Activated CD4-positive, alpha-beta T cell treated with anti-CD3 and anti-CD28 coated beads for 24 hours (primary cell): ENCODE measurements at regions not wholly inside any gene's neighbourhood (a gene's known extent, or its start where the extent isn't known, plus 50 kb on each side); places are given as distances from the start of the nearest gene placed in this dataset.
"Not testable (repeated sequence)": the region's sequence is repeated elsewhere in the genome, so short reads cannot be mapped to it uniquely, and the experiment has no call there.

ENCODE experiments used
- DNase-seq, 2 donors: peaks; one replicate each; pipeline ENCODE4 v3.0.0-alpha.2; 2020; ENCODE audit warnings: low read depth in 2 of 2

DNA sequence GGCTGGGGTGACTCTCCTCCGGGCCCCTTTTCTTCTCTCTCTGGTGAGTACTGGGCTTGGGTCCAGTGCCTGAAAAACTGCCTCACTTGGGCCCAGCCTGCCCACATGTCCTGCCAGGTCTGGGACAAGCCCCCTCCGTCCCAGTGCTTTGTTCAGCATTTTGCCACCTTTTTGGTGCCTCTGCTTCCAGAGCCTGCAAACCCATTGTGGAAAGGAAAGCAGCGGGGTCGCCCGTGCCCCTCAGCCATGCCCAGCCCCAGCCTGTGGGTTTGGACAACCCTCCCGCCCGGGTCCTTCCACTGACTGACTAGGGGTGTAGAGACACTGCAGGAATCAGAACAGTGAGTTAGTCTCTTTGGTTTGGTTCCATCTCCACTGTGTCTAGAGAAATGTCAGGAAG, 140.7 kb upstream of the ALKAL2 start:
- no peak for DNase-seq

DNA sequence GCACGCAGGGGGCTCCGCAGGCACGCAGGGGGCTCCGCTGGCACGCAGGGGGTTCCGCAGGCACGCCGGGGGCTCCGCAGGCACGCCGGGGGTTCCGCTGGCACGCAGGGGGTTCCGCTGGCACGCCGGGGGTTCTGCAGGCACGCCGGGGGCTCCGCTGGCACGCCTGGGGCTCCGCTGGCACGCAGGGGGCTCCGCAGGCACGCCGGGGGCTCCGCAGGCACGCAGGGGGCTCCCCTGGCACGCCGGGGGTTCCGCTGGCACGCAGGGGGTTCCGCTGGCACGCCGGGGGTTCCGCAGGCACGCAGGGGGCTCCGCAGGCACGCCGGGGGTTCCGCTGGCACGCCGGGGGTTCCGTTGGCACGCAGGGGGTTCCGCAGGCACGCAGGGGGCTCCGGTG, 138.8 kb upstream of the ALKAL2 start:
- not testable (repeated sequence) for DNase-seq

- no peak for DNase-seq
Observed at GRCh38 chr2:425947-426346, 138.1 kb upstream of the ALKAL2 start.

GRCh38 chr2:425243-425642, 137.4 kb upstream of the ALKAL2 start:
- no peak for DNase-seq

DNA sequence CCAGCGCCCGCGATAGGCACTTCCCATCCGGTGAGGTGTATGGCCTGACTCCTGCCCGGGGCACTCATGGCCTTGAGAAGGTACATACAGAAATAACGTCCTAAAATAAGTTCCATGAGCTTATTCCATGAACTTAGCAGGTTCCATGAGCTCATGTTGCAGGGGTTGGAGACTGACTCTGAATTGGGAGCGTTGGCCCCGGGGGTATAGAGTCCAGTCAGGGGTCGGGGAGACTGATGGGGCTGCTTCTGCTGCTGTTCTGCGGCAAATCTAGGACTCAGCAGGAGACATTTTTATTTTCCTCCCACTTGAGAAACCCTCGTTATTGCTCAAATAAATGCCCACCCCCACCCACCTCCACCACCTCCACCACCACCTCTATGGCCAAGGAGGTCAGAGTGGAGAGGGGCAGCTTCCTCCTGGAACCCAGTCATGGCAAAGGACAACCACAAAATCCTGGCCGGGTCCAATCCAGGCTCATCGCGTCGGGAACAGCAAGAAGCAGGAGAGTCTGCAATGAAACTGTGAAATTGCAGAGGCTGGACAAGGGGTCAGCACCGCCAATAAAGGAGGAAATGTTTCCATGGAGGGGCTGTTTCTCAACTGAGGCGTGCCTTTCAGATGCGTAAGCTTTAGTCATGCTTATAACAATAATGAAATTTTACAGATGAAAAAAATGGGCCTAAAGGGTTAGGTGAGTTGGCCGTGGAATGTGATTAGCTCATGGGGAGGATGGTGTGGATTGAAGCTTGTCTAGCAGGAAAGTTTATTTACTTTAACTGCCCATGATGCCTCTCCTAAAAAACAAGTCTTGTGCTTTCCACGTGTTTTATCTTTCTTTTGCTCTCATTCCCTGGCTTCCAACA, 136.6 kb upstream of the ALKAL2 start:
- DNase-seq: no peak

DNA sequence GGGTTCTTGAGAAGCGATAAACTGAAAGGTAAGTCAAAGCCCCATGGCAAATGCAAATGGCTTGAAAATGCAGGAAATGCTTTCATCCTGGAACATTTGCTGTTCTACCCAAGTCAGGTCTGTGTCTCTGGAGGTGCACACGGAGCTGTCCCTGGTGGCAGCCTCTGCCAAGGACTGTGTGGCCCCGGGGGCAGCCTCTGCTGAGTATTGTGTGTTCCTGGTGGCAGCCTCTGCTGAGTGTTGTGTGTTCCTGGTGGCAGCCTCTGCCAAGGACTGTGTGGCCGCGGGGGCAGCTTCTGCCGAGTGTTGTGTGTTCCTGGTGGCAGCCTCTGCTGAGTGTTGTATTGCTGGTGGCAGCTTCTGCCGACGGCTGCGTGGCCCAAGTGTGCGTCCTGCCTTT, 135.6 kb upstream of the ALKAL2 start:
- no peak for DNase-seq

- DNase-seq: no peak
Observed at GRCh38 chr2:422676-423435, 135.0 kb upstream of the ALKAL2 start.

- no peak for DNase-seq
Observed at GRCh38 chr2:421406-421805, 133.5 kb upstream of the ALKAL2 start.

DNA sequence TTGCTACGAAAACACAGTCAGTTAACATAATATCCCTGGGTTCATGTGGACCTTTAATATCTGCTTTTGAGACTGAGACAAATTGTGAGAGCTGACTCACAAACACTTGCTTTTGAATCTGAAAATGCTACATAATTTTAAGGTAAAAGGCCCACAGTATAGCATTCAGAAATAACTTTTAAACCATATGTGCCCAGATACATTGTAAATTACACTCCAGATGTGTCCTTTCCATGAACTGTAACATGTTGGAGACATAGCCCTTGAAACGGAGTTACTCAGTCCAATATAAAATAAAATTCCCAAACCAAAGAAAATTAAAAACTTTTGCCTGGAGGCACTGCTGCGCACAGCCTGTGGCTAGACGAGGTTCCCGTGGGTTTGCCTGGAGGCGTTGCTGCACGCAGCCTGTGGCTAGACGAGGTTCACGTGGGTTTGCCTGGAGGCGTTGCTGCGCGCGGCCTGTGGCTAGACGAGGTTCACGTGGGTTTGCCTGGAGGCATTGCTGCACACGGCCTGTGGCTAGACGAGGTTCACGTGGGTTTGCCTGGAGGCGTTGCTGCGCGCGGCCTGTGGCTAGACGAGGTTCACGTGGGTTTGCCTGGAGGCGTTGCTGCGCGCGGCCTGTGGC, 131.9 kb upstream of the ALKAL2 start:
- DNase-seq: no peak

GRCh38 chr2:417662-418061, 129.8 kb upstream of the ALKAL2 start:
- DNase-seq: no peak

DNA sequence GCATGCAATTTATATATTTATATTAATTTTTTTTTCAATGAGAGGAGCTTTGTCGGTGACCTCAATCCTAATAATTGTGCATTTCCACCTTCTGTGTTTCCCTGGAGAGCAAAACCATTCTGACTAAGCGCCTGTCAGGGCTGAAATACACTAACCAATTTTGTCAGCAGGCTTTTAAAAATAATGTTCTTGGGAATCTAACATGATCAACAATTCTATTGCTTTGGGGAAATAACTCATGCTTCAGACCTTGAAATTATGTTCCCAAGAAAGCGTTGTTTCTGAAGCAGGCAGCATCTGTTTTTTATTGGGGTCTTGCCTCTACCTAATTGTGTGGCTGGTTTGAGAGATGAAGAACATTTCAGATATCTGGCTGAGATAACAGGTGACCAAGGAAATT, 129.1 kb upstream of the ALKAL2 start:
- DNase-seq: no peak

GRCh38 chr2:415986-416610, 128.2 kb upstream of the ALKAL2 start:
- DNase-seq: no peak

DNA sequence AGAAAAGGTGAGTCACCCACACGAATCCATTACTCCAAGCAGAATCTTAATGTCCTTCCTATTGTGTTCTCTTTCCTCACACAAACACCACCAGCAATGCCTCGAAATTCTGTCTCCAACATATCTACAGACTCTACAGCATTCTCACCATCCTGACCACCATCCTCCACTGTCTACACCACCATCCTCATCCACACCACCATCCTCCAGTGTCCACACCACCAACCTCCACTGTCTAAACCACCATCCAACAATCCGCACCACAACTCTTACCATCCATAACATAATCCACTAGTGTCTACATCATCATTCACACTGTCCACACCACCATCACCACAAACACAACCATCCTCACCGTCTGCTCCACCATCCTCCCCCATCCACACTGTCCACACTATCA, 121.6 kb upstream of the ALKAL2 start:
- no peak for DNase-seq

DNA sequence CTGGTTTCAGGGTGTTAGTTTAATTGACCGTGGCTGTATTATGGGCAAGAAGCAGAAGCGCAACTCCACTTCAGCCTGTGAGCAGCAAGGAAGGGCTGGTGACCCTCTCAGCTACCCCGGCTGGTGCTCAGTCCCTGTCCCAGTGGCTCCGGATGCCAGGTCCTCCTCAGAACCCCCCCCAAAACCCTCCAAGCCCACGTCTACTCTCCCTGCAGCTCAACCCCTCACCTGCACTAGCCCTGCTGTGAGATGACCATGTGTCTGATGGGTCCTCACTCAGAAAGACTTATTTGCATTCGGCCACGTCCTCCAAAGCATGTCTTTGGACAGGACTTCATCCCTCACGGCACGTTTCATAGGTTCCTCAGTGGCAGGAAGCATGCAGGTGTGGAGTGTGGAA, 119.7 kb upstream of the ALKAL2 start:
- DNase-seq: no peak

- DNase-seq: no peak
Observed at GRCh38 chr2:406876-407275, 119.0 kb upstream of the ALKAL2 start.

DNA sequence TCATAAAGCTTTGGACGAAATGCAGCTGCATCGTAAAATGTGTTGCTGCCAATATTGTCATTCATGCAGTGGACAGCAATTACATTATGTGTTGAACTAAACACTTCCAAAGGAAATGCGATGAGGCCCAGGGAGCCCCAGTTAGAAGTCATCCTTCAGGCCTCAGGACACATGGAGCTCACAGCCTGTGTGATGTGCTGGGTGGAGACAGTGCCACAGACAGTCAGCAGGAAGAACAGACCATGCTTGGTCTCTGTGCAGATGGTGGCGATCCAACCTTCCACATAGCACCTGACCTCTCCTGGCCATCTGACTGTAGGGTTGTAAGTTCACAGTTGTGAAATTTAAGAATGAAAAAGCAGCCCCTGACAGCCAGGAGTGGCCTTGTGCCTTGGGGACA, 118.3 kb upstream of the ALKAL2 start:
- no peak for DNase-seq

DNA sequence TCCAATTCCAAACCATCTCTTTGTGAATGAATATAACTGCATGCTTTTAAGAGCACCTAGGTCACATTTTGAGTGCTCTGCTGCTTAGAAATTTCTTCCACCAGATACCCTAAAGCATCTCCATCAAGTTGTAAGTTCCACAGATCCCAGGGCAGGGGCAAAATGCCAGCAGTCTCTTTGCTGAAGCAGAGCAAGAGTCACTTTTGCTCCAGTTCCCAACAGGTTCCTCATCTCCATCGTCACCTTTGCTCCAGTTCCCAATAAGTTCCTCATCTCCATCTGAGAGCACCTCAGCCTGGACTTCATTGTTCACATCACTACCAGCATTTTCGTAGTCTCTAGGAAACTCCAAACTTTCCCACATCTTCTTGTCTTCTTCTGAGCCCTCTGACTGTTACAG, 116.7 kb upstream of the ALKAL2 start:
- DNase-seq: no peak

- no peak for DNase-seq
Observed at GRCh38 chr2:403682-404081, 115.8 kb upstream of the ALKAL2 start.

DNA sequence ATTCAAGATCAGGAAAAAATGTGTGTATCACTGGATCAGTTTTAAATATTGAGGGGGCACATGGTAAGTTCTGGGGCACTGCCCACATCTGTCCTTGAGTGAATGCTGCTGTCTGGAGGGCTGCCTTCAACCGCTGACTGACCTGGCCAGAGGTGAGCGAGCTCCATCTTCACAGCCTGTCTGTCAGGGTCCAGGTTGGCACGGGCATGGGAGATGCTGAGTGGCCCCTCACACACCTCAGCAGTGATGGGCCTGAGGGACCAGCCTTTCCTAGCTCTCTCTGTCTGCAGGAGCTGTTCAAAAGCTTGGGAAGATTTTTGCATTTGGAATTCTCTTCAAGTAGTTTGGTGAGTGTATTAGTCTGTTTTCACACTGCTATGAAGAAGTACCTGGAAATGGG, 114.8 kb upstream of the ALKAL2 start:
- no peak for DNase-seq

DNA sequence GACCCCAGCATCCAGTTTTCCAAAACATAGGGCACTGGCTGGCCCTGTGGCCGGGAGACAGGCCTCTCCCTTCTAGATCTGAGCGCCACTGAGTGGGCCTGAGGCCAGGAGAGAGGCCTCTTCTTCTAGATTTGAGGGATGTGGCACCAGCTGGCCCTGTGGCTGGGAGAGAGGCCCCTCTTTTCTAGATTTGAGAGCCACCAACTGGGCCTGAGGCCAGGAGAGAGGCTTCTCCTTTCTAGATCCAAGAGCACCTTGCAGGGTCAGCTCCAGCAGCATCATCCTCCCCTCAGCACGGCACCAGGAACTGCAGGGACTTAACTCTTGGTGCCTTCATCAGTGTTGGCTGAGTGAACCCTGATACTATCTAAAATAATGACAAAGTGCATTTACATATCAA, 114.3 kb upstream of the ALKAL2 start:
- DNase-seq: no peak

DNA sequence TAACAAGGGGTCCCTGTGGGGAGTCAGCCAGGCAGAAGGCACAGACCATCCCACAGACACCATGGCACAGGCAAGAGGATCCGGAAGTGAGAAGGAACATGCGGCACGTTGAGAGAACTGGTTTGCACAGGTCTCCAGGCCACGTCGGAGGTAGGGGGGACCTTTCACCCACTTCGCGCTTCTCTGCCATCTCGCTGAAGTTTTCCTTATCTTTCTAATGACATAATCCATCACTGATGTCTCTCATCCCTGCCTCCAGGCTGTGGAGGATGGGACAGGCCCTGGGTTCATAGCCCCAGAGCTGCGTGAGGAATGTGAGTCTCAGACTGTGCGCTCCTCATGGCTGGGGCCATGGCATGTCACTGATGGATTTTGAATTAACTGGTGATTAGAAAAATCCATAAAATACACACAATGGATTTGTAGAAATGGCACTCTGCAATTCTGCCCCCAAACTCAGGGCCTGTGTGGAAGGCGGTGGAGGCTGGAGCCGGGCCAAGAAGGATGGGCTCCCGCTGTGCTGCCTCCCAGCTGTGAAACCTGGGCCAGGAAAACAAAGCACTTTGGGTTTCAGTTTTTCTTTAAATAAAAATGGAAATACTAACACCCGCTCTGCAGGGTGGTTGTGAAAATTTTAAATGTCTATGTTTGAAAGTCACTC, 113.3 kb upstream of the ALKAL2 start:
- no peak for DNase-seq

DNA sequence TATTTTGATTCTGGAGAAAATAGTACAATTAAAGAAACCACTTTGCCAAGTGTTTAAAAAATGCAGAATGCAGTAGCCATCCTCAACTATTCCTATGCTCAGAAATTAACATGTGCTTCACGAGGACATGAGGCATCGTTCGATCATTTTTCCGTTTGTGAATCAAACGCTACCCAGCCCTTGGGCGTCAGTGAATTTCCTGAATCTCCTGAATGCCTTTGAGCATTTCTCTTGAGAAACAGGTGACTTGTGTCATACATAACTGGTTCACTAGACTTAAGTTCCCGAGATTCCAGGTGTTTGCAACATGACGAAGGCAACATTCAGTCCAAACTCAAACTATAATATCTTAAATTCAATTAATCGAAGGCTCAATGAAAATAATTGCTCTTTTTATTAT, 110.0 kb upstream of the ALKAL2 start:
- DNase-seq: no peak
